A673 (cell line): ENCODE measurements at regions not wholly inside any gene's neighbourhood (a gene's known extent, or its start where the extent isn't known, plus 50 kb on each side); places are given as distances from the start of the nearest gene placed in this dataset.

Source experiments
- EZH2 ChIP-seq: fragments of 200-600 bp; sonication (generic); IDR thresholded peaks from 2 replicates; pipeline ENCODE4 v1.6.1; 2017; ENCODE audit warnings: borderline replicate concordance, low read depth, mild to moderate bottlenecking, mixed read lengths, antibody characterized with exemption, low read length; ENCODE audit not compliant: poor library complexity, severe bottlenecking
- TF ChIP-seq, protein P1 (sequence below): fragments of 300-800, 200-600 bp; sonication (generic); conservative IDR thresholded peaks from 2 replicates; pipeline ENCODE4 v1.5.1; 2017; ENCODE audit warnings: low read depth, mild to moderate bottlenecking, antibody characterized with exemption, low read length, moderate library complexity, mixed read lengths

DNA sequence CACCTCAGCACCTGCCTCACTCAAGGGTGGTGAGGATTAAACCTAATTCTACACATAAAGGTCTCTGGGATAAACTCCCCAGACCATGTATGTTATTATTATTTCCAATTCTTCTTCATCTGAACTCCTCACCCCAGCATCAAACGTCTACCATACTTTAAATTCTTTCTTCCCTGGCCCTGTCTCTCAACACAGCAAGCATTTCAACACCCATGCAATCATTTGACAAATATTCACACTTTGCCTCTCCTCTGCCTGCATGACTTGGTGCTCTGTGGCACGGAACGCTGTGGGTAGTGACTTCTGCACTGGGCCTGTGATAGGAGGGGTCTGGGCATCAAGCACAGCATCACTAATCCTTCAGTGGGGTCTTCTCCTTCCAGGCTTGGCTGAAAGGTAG is 490.8 kb downstream of the TNS3 start:
- no peak for TF ChIP-seq EZH2
- TF ChIP-seq, protein P1, sequence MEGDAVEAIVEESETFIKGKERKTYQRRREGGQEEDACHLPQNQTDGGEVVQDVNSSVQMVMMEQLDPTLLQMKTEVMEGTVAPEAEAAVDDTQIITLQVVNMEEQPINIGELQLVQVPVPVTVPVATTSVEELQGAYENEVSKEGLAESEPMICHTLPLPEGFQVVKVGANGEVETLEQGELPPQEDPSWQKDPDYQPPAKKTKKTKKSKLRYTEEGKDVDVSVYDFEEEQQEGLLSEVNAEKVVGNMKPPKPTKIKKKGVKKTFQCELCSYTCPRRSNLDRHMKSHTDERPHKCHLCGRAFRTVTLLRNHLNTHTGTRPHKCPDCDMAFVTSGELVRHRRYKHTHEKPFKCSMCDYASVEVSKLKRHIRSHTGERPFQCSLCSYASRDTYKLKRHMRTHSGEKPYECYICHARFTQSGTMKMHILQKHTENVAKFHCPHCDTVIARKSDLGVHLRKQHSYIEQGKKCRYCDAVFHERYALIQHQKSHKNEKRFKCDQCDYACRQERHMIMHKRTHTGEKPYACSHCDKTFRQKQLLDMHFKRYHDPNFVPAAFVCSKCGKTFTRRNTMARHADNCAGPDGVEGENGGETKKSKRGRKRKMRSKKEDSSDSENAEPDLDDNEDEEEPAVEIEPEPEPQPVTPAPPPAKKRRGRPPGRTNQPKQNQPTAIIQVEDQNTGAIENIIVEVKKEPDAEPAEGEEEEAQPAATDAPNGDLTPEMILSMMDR: no peak
